NCI-H460 (cell line): ENCODE measurements at regions not wholly inside any gene's neighbourhood (a gene's known extent, or its start where the extent isn't known, plus 50 kb on each side); places are given as distances from the start of the nearest gene placed in this dataset.

Experiments used
- DNase-seq: peaks from one replicate; pipeline ENCODE4 v3.0.0-alpha.2; 2016; ENCODE audit warnings: low read depth; ENCODE audit errors: extremely low read depth

DNA sequence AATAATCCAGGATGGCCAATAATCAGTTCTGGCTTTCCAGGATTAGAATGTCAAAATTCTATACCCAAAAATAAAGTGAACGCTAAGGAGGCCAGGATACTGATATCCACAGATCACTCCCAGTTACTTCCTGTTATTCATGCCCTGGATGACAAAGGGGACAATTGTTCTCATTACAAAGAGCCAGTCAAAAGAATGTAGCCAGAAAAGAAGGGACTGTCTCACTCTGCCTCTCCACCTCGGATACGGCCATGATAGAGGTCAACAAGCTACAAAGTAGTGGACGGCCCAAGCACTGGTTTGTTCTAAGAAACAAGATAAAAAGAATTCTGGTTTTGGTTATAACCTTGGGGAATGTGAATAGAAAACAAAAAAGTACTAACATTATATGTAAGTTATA lies 116.1 kb upstream of the ATF7IP start:
- no peak for DNase-seq

DNA sequence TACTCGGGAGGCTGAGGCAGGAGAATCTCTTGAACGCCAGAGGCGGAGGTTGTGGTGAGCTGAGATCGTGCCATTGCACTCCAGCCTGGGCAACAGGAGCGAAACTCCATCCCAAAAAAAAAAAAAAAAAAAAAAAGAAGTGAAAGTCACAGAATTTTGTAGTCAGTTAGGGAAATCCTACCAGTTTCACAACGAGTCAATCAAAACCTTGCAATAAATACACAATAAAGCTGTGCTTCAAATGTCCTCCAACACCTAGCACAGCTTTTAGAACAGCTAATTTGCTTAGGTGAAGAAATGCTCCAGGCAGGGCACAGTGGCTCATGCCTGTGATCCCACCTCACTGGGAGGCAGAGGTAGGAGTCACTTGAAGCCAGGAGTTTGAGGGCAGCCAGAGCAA lies 112.8 kb upstream of the ATF7IP start:
- no peak for DNase-seq

DNA sequence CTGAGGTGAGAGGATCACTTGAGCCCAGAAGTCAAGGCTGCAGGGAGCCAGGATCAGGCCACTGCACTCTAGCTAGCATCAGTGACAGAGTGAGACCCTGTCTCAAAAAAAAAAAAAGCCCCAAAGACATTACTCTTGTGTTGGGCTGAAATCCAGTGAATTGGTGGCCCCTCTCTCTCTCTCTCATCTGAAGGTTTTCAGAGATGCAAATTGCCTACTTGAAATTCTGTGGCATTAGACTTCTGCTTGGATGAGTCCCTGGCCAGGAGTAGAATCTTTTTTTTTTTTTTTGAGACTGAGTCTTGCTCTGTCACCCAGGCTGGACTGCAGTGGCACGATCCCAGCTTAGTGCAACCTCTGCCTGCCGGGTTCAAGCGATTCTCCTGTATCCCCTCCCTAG lies 112.0 kb upstream of the ATF7IP start:
- no peak for DNase-seq

DNA sequence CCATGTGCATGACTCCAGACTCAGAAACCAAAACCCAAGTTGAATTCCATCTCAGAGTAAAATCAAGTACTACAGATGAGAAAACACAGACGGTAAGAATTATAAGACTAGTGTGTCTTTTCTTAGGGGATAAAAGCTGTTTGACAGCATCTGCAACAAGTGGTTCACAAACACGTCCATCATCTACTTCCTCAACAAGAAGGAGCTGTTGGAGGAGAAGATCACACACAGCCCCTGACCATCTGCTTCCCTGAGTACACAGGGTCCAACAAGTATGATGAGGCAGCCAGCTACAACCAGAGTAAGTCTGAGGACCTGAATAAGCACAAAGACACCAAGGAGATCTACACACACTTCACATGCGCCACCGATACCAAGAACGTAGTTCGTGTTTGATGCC lies 110.7 kb upstream of the ATF7IP start:
- DNase-seq: no peak

DNA sequence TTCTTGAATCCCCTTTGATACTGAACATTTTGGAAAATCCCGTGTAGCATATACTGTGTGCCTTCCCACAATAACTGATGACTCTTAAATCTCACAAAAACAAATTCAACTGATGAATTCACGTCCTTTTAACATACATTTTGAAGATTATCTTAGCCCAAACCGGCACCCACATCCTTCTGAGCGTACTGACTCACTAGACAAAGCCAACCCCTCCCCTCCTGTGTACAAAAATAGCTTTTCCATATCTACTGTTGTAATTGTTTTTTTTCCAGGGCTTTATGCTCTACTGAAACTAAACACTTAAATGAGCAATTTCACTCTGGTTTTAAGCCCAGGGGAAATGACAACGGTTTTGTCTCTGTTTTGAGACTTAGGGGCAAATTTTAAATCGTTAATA lies 109.4 kb upstream of the ATF7IP start:
- no peak for DNase-seq

DNA sequence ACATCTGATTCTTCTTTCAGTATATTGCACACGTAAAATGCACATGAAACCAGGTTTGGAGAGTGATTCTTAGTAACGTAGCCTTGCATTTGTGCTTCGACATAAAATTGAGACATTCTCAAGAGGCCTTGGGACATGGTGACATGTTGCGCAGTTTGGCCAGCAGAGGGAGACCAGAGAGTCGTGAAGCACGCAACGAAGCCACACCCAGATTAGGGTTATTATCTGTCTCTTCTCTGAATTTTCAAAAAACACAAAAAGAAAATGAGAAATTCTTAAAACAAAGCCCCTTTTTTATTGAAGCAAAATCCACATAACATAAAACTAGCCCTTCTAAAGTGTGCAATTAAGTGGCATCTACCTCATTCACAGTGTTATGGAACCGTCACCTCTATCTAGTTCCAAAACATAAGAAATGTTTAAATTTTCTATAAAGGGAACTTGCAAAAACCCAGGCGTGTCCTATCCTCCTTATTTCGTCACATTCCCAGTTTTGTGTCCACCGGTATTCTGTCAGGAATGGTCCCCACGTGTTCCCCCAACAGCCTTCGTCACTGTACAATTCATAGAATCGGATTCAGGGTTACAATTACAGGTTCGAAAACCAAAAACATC lies 108.8 kb upstream of the ATF7IP start:
- DNase-seq: peak; percentile 68

DNA sequence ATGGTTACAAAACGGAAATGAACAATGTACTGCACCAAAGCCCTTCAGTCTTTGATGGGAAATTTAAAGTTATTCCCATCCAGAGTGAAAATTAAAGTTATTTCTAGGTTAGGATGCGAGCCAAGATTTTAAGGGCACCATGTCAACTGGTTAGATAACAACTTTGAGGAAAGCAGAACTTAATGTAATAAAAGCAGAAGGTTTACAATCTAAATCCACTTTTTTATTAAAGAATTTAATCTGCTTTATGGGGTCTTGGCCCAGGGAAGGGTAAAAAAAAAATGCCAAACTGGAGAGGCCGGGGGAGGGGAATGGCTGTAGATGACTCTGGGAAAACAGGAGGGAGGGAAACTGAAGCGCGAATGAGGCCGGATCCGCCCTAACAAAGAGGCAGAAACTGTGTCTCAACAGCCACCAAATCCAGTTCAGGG lies 108.2 kb upstream of the ATF7IP start:
- DNase-seq: no peak

DNA sequence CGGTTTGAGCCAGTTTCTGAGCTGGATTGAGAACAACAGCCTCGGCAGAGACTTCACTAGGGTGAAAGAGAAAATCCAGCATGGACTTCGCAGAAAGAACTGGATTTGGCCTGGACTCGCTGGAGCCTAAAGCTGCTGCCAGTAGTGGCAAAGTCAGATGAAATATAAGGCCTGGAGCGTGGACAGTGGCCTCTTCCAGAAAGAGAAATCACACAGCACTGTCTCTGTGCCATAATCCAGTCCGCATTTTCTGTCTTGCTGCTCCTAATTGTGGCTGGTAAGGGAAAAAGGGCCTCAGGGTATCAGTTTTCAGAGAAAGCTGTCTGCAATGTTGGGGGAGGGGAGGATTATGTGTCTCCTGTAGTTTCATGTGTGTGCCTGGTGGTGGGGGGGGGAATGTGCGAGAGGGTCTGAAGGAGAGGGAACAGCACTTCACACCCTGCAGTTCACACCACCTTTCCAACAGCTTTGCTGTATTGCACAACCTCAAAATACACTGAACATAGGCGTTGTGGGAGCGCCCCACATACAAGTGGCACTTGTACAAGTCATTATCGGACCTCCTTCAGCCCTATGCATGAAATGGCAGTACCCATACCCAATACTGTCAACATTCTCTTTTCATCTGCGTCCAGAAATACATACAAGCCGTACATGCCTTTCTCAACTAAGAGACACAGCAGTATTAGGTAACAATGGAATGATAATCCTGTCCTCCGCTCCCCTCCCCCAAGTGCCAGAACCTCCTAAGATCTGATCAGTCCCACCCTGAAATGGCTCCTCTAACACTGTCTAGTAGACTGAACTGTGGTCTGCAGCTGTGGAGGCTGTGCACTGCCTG lies 107.5 kb upstream of the ATF7IP start:
- DNase-seq: peak; percentile 98

DNA sequence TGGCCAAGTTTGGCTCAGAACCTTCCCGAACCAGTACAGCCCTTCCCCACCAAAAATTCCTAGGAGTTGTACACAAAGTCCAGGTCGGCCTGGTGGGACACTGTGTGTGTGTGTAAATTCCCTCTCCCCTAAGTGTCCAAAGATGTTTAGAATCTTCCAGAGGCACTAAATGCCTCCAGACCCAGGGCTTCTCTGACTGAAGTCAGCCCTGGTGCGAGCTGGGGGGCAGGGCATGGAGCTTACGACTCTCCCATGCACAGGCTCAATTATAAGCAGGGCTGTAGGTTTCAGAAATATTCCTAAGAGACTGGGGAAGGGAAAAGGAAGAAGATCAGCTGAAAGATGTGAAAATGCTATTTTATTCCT lies 106.9 kb upstream of the ATF7IP start:
- no peak for DNase-seq

DNA sequence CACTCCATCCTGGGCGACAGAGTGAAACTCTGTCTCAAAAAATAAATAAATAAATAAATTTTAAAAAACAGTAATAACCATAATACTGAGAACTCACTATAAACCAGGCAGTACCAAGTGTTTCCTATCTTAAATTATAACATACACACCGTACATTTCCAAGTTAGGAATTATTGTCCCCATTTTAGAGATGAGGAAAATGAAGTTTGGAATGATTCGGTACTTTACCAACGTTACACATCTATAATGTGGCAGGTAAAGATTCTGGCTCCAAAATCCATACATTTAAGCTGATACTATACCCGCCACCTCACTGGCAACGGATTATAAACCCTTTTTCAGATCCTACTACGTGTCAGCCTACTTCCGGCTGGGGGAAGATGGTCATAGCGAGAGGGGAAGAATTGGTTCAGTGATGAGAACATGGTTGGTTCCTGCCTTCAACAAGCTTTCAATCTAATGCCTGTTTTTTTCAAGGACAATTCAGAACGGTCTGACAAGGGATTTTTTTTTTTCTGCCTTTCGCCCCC lies 105.9 kb upstream of the ATF7IP start:
- no peak for DNase-seq

DNA sequence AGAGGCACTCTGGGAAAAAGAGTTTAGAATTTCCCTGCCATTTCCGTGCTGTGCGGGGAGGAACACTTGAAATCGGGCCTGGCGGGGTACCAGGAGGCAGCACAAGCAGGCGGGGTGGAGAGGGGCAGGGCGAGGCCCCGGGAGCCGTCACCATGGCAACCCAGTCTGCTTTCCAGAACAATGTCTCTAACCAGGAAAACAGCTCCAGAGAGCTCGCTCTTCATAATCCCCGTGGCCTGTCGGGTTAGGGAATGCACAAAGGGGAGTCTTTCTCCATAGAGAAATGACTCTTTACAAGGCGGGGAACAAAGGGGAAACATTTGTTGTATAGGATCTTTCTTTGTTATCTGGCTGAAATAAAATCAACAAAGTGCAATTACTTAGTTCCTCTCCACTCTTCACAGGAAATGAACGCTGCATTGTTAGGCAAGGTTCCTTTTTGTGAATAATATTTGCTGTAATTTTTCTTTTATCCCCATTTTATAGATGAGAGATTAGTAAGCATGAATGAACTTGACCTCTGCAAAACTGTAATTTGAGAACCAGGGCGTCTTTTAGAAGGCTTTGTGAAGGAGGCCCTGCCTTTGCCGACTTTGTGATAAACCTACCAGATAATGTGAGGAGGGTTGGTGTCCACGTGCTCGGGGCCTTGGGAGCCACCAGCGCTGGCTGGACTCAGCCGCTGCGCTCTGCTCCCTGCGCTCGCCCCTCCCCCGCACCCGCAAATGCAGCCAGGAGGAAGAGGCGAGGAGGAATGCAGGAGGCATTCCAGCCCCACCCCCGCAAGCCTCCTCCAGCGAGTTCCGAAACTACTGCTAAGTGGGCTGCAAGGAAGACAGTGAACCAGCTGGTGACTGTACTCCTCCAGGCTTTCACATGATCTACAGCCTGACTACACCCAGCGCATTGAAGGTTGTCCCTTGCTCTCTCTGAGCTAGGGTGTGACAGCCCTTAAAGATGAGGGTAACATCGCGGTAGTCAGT lies 105.2 kb upstream of the ATF7IP start:
- DNase-seq: peak; percentile 53

DNA sequence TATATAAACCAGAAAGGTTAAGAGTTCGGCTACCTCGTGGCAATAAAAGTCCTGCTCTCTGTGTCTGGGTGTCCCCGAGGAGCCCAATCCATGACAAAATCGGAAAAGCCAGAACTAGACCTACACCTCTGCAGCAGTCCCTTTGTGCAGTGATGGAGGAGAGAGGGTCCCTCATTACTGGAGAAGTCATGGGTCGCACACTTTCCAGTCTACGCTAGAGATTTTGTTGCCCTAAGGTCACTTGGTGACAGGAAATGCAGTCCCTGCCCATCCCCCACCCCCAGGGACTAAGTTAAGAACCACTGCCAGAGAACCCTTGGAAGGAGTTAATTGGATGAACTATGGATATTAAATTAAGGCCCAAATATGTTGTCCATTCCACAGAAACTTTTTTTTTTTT lies 104.4 kb upstream of the ATF7IP start:
- DNase-seq: no peak

DNA sequence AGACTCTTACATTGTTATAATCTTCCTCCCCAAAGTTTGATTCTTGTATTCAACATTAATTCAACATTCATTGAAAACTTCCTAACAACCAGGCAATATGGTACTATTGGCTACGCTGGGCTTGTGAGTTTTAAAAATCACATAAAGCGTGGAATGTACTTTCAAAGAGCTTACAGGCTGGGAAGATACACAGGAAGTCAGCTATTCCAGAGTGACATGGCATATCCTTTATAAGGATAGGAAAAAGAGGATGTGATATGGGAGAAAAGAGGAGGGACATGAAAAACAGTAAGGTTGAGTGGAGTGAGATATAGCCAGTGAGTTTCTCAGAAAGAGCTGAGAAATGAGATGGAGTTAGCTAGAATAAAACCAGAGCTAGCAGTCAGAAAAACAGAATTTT lies 103.6 kb upstream of the ATF7IP start:
- DNase-seq: no peak

DNA sequence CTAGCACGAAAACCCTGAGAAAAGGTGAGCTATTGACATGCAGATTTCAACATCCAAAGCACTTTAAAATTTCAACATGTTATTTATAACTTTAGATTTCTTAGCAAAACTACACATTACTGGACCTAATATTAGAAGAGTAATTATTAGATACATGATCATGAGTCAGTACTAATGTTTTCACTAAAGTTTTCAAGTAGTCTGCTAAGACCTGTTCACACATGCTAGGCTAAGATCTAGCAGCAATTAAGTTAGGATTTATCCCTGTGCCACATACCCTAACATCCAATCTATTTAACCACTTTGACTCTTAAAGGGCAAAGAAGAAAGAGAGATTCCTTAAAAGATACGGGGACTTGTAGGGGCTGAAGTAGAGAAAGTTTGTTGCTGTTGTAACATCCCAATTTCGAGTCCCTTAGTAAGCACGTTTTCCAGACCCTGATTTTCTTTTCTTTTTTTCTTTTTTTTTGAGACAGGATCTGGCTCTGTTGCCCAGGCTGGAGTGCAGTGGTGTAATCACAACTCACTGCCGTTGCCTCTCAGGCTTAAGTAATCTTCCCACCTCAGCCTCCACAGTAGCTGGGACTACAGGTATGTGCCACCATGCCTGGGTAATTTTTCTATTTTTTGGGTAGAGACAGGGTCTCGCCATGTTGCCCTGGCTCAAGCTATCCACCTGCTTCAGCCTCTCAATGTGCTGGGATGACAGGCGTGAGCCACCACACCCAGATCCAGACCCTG lies 102.5 kb upstream of the ATF7IP start:
- no peak for DNase-seq

DNA sequence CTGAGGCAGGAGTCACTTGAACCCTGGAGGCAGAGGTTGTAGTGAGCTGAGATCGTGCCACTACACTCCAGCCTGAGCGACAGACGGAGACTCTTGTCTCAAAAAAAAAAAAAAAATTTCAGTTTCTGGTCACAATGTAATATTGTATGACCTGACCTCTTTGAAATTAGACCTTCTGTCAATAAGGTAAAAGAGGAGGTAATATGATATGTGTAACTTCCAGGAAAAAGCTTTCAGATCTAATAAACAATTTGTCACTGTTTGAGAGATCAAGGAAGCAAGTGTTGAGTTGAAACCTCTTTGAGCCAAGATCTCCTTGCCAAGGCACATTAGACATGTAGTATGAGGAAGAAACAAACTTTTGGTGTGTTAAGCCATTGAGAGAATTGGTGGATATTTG lies 101.7 kb upstream of the ATF7IP start:
- DNase-seq: no peak

DNA sequence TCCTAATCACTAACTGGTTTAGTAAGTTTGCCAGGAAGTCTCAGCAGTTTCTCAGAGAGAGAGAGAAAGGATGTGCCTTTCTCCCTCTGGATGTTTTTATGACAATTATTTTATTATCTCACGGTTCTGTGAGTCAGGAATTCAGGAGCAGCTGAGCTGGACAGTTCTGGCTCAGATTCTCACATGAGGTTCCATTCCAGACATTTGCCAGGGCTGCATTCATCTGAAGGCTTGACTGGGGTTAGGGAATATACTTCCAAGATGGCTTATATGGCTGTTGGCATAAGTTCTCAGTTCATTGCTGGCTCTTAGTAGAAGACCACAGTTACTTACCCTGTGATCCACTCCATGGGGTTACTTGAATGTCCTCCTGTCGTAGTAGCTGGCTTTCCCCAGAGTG lies 101.2 kb upstream of the ATF7IP start:
- DNase-seq: no peak

DNA sequence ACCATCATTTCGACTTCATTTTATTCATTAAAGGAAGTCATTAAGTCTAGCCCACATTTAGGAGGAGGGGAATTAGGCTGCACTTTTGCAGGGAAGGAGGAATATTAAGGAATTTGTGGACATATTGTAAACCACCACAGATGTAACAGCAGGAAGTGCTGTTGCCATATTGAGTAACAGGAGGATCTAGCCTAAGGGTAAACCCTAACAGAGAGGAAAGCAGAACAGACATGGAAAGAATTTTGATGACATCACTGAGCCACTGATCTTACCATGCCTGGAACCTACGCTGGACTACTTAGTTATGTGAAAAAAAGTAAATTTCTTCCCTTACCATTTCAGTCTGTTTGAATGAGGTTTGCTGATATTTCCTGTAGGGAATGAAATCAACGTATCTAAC lies 100.7 kb upstream of the ATF7IP start:
- no peak for DNase-seq

DNA sequence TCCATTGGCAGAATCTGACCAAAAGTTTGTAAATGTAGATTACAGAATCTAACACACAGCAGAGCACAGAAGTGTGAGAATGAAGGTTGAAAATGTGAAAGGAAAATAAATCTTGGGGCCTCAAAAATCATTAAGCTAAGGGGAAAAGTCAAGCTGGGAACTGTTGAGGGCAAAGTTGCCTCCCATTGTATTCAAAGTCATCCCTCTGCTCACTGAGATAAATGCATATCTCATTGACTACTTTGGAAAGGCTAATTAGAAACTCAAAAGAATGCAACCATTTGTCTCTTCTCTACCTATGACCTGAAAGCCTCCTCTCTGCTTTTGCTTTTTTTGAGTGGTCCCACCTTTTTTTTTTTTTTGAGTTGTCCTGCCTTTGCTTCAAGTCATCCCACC lies 97.4 kb upstream of the ATF7IP start:
- DNase-seq: no peak

DNA sequence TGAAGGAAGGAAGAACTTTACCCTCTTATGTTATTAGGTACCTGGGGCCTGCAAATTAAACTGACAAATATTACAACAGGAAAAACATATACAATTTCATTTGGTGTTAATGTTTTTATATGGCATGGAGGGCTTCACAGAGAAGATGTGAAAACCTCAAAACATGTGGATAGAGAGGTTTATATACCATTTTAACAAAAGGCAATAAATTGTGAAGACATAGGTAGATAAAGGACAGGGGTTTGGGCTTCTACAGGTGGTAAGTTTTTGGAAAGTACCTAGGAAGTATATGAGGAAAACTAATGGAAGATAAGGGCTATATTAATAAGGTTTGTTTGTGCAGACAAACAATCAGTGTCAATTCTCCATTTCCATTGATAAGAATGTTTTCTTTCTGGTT lies 95.1 kb upstream of the ATF7IP start:
- no peak for DNase-seq
